Ascending aorta (tissue), 2 donors: ENCODE measurements at regions not wholly inside any gene's neighbourhood (a gene's known extent, or its start where the extent isn't known, plus 50 kb on each side); places are given as distances from the start of the nearest gene placed in this dataset.

ENCODE experiments used
- DNase-seq, 2 donors: peaks; one replicate each; pipeline ENCODE4 v3.0.0-alpha.2; 2019; ENCODE audit warnings: low spot score in 2 of 2
- H3K27ac ChIP-seq, 2 donors: fragments of 200-600 bp; sonication (generic); one replicate each; pipeline ENCODE4 v1.5.1; 2016 to 2017; ENCODE audit warnings: mild to moderate bottlenecking in 1 of 2
- H3K27me3 ChIP-seq: fragments of 200-600 bp; sonication (generic); one replicate; pipeline ENCODE4 v1.5.1; 2017
- H3K36me3 ChIP-seq, 2 donors: fragments of 200-600 bp; sonication (generic); one replicate each; pipeline ENCODE4 v1.5.1; 2016
- H3K4me1 ChIP-seq, 2 donors: fragments of 200-600 bp; sonication (generic); one replicate each; pipeline ENCODE4 v1.5.1; 2016 to 2017; ENCODE audit warnings: mild to moderate bottlenecking in 1 of 2
- H3K4me3 ChIP-seq, 2 donors: fragments of 200-600 bp; sonication (generic); one replicate each; pipeline ENCODE4 v1.5.1; 2016 to 2017; ENCODE audit warnings: mild to moderate bottlenecking in 1 of 2
- H3K9me3 ChIP-seq, 2 donors: fragments of 200-600 bp; sonication (generic); one replicate each; pipeline ENCODE4 v1.5.1; 2016
- intact Hi-C: fragments of 100-400 bp; cut with DNase I; formaldehyde crosslinking; loops from one replicate; pipeline ENCODE4 v1.15.1; 2023
- TF ChIP-seq, protein P1 (sequence below), 3 experiments: fragments of 200-600 bp in 2 of 3; fragments of 450-650 bp in 1 of 3; sonication (generic) in 2 of 3; IDR thresholded peaks; one replicate each; pipeline ENCODE4 v1.5.1; 2016 to 2019; ENCODE audit warnings: antibody characterized with exemption in 3 of 3, mild to moderate bottlenecking in 1 of 3, moderate library complexity in 1 of 3

DNA sequence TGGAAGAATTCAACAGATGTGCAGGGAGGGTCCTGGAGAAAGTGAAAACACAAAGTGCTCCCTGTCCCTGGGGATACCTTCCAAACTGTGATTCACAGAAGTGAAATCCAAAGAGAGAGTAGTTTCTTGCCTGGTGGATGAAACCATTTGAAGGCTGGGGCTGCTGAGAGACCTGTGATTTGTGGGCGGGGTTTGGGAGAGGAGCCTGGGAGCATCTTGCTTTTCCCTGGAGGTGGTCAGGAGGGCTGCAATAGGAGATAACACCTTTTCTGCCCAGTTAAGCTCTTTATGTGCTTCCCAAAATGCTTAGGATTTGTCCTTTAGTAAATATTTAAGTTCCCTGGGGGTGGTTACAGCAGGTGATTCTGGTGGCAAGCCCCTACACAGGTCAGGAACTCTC lies 105.3 kb upstream of the TPK1 start:
- TF ChIP-seq, protein P1, sequence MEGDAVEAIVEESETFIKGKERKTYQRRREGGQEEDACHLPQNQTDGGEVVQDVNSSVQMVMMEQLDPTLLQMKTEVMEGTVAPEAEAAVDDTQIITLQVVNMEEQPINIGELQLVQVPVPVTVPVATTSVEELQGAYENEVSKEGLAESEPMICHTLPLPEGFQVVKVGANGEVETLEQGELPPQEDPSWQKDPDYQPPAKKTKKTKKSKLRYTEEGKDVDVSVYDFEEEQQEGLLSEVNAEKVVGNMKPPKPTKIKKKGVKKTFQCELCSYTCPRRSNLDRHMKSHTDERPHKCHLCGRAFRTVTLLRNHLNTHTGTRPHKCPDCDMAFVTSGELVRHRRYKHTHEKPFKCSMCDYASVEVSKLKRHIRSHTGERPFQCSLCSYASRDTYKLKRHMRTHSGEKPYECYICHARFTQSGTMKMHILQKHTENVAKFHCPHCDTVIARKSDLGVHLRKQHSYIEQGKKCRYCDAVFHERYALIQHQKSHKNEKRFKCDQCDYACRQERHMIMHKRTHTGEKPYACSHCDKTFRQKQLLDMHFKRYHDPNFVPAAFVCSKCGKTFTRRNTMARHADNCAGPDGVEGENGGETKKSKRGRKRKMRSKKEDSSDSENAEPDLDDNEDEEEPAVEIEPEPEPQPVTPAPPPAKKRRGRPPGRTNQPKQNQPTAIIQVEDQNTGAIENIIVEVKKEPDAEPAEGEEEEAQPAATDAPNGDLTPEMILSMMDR (IDR thresholded peaks at IDR 0.05): no peak
- intact Hi-C loops: no loop called here
- no peaks in the 10 kb centered on the region for H3K36me3 ChIP-seq
- no peaks in the 10 kb centered on the region for H3K4me1 ChIP-seq
- H3K27me3 ChIP-seq: no peaks in the 10 kb centered on the region
- no peak for DNase-seq
- H3K9me3 ChIP-seq: no peaks in the 10 kb centered on the region
- no peak overlapping the region for H3K4me3 ChIP-seq
- H3K27ac ChIP-seq: no peak overlapping the region

DNA sequence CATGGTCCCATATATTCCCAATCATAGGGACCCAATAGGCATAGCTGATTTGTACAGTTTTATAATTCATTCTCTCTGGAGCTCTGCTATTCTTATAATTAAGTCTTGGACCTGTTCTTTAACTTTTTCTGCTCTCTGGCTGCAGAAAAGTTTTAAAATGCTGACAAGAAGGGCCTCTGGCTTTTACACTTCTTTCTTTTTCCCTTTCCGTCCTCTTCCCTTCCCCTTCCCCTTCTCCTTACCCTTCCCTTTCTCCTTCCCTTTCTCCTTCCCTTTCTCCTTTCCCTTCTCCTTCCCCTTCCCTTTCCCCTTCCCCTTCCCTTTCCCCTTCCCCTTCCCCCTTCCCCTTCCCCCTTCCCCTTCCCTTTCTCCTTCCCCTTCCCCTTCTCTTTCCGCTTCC lies 101.3 kb upstream of the TPK1 start:
- Histone ChIP-seq H3K36me3 (no peaks in the 10 kb centered on the region), H3K9me3 (no peaks in the 10 kb centered on the region), H3K4me3 (no peak overlapping the region), H3K27me3 (no peaks in the 10 kb centered on the region), H3K27ac (no peak overlapping the region), H3K4me1 (no peaks in the 10 kb centered on the region)
- intact Hi-C loops: no loop called here
- TF ChIP-seq, protein P1 (IDR thresholded peaks at IDR 0.05): no peak
- DNase-seq: no peak

DNA sequence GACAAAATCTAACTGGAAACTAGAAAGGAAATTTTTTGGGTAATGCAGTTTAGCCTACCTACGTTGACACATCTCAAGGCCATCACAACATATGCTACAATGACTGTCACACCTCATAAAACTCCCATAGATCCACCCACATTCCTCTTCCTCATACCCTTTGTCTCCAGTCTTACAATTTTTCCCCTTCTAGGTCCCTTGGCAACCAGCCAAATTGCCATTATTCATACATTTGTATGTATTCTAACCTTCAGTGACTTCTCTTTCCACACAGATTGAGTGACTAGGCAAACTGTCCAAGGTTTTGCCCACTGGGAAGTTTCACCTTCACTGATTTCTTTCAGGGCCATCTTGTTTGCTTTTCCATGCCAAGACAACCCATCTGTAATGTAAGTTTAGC lies 100.5 kb upstream of the TPK1 start:
- no peaks in the 10 kb centered on the region for H3K9me3 ChIP-seq

DNA sequence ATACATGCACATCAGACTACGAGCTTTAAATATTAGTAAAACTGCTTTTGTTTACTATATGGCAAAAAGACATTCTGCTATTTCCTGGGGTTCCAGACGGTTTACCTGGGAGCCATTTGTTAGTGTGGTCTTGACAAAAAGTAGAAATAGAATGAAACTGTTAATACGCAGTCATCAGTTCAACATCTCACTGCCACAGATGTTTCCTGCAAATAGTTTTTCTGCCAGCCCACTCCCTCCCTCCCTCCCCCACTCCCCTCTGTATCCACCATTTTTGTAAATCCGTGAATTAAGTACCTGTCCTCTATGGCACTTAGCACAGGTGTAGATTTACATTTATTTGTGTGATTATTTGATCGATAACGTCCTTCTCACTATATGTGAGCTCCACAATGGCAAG lies 74.6 kb upstream of the TPK1 start:
- no peak overlapping the region for H3K27ac ChIP-seq
- no peaks in the 10 kb centered on the region for H3K36me3 ChIP-seq
- H3K9me3 ChIP-seq: no peaks in the 10 kb centered on the region
- intact Hi-C loops: no loop called here
- no peaks in the 10 kb centered on the region for H3K4me1 ChIP-seq
- no peak for DNase-seq
- no peak overlapping the region for H3K4me3 ChIP-seq
- no peaks in the 10 kb centered on the region for H3K27me3 ChIP-seq
- TF ChIP-seq, protein P1 (IDR thresholded peaks at IDR 0.05): no peak

More for the DNA sequence above, 100.5 kb upstream of the TPK1 start:
- Histone ChIP-seq H3K36me3 (no peaks in the 10 kb centered on the region), H3K27ac (no peak overlapping the region), H3K4me1 (no peaks in the 10 kb centered on the region), H3K27me3 (no peaks in the 10 kb centered on the region), H3K4me3 (no peak overlapping the region)
- TF ChIP-seq, protein P1 (IDR thresholded peaks at IDR 0.05): no peak
- intact Hi-C loops: no loop called here
- no peak for DNase-seq

DNA sequence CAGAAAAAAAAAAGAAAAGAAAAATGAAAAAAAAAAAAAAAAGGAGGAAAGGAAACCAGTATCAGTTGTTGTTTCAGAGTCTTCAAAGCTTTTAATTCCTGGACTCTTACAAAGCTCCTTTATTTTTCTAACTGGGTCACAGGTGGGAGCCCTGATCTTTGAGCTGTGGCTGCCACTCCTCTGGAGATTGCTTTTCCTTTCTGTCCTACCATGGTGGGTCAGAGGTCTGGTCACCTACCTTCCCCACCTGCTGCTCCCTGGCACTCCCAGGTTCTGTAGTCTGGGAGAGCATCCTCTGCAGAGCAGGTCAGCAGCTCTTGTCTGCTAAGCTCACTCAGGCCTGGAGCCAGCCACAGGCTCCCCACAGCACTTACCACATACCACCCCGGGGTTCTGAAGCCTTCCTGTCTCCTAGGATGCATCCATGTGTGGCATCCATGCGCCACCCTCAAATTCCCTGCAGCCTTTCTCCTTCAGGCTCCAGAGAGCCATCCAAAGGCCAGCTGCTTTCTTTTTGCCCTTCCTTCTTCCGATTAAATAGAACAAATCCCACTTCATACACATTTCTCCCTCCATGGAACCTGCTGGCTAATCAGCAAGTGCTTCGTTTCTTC lies 73.2 kb upstream of the TPK1 start:
- TF ChIP-seq, protein P1 (IDR thresholded peaks at IDR 0.05): no peak
- DNase-seq: no peak
- no peak overlapping the region for H3K27ac ChIP-seq

DNA sequence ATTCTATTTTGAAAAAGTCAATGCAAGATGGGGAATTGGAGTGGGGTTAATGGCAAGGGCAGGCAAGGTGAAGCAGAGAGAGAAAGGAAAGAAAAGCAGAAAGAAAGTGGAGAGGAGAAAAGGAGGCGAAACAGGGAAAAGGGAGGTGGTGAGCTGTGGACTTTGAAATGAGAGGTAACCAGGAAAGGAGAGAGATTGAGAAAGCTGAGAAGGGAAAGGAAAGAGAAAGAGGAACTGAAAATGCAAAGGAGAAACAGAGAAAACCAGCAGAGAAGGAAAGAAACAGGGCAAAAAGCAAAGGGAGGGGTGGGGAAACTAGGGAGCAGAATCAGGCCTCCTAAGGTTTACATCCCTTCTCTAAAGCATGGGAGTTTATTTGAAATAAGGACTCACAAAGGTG lies 72.5 kb upstream of the TPK1 start:
- no peaks in the 10 kb centered on the region for H3K36me3 ChIP-seq
- no peaks in the 10 kb centered on the region for H3K4me1 ChIP-seq
- intact Hi-C loops: no loop called here
- H3K4me3 ChIP-seq: no peak overlapping the region
- no peaks in the 10 kb centered on the region for H3K9me3 ChIP-seq
- no peak for DNase-seq
- no peaks in the 10 kb centered on the region for H3K27me3 ChIP-seq
- H3K27ac ChIP-seq: no peak overlapping the region
- TF ChIP-seq, protein P1 (IDR thresholded peaks at IDR 0.05): no peak

More for the DNA sequence above, 73.2 kb upstream of the TPK1 start:
- intact Hi-C loops: no loop called here
- H3K36me3 ChIP-seq: no peaks in the 10 kb centered on the region
- H3K4me1 ChIP-seq: no peaks in the 10 kb centered on the region
- H3K4me3 ChIP-seq: no peak overlapping the region
- H3K27me3 ChIP-seq: no peaks in the 10 kb centered on the region
- no peaks in the 10 kb centered on the region for H3K9me3 ChIP-seq
